Cardiac fibroblast (primary cell): ENCODE measurements at regions not wholly inside any gene's neighbourhood (a gene's known extent, or its start where the extent isn't known, plus 50 kb on each side); places are given as distances from the start of the nearest gene placed in this dataset.

Experiments
- DNase-seq, 2 donors: peaks; one replicate each; pipeline versions ENCODE4 v3.0.0 to v3.0.0-alpha.2; 2010; ENCODE audit warnings: low read depth in 2 of 2
- H3K4me3 ChIP-seq, 2 donors: replicated peaks in 1 of 2; 1 replicate in 1 of 2; 2 replicates in 1 of 2; pipeline ENCODE4 v1.5.1; 2011; ENCODE audit warnings: low read depth in 2 of 2, low read length in 2 of 2, mild to moderate bottlenecking in 2 of 2, moderate library complexity in 1 of 2
- CTCF ChIP-seq: IDR thresholded peaks from one replicate; pipeline ENCODE4 v1.5.1; 2011; ENCODE audit warnings: low read depth, mild to moderate bottlenecking, low read length, inconsistent platforms

- no peak overlapping the region for H3K4me3 ChIP-seq
- no peak for DNase-seq
- TF ChIP-seq CTCF: no peak
These were observed 77.5 kb upstream of the SPATA31D4 start for GRCh38 chr9:81850724-81851123.

DNA sequence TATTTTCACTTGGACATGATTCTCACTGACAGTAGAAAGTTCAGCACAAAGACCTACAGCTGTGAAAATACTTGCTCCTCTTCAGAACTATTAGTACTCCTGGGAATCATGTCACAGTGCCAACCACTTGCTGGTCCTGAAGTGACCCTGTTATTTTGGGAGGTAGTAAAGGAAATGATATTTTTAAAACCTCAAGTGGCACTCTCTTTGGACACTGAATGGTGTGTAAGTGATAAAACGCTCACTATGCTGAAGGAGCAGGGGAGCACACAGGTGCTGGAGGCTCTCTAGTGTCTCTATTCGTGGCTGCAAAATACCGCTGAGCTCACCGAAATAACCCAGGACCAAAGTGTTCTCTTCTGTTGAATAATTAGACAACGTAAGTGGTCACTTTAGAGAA, 76.9 kb upstream of the SPATA31D4 start:
- no peak for DNase-seq
- TF ChIP-seq CTCF: no peak
- no peak overlapping the region for H3K4me3 ChIP-seq

DNA sequence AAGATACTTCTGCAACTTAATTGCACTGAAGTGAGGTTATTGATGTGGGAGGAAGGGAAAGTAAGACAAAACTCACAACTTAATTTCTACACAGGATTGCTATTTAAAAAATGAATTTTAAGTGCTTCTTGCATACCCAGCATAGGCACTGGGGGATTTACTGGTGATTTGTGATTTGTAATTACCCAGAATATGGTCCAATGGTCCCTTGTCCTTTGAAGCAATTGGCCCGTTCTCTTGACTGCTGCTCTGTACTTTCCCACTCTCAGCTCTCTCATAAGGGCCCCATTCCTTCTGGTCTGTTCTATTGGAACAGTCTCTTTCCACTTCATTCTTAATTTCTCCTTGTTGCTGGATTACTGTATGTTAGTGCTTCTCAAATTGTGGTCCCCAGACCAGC, 75.4 kb upstream of the SPATA31D4 start:
- no peak for DNase-seq
- H3K4me3 ChIP-seq: no peak overlapping the region
- TF ChIP-seq CTCF: no peak

DNA sequence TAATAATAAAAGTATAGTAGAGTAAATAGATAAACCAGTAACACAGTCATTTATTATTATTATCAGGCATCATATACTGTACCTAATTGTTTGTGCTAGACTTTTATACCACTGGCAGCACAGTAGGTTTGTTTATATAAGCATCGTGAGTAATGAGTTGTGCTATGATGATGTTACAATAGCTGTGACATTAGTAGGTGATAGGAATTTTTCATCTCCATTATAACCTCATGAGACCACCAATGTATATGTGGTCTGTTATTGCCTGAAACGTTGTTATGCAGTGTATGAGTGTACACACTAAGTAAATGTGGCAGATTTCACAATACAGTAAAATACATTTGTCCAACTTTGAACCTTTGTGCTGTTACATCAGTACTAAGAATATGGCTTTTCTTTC, 72.7 kb upstream of the SPATA31D4 start:
- peak in 1 of 2 donors; percentile 87 for DNase-seq
- no peak overlapping the region for H3K4me3 ChIP-seq
- TF ChIP-seq CTCF: no peak

- DNase-seq: no peak
- no peak overlapping the region for H3K4me3 ChIP-seq
- TF ChIP-seq CTCF: no peak
These were observed 69.4 kb upstream of the SPATA31D4 start for GRCh38 chr9:81858657-81859430.

DNA sequence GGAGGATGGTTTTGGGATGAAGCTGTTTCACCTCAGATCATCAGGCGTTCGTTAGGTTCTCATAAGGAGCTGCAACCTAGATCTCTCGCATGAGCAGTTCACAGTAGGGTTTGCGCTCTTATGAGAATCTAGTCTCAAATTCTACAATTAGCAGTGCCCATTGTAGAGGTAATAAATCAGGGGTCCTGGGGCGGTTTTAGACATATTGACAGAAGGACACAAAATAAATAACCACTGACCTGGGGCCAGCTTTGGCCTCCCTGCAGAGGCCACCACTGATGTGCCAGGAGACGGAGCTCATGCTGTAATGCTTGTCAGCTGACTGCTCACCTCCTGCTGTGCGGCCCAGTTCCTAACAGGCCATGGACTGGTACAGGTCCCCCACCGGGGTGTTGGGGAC, 67.6 kb upstream of the SPATA31D4 start:
- no peak for DNase-seq
- TF ChIP-seq CTCF: no peak
- H3K4me3 ChIP-seq: no peak overlapping the region

GRCh38 chr9:81861644-81862043, 66.6 kb upstream of the SPATA31D4 start:
- DNase-seq: peak; percentile 49 to 85
- TF ChIP-seq CTCF: no peak
- H3K4me3 ChIP-seq: no peak overlapping the region
